GM23338 (cell line): ENCODE measurements at regions not wholly inside any gene's neighbourhood (a gene's known extent, or its start where the extent isn't known, plus 50 kb on each side); places are given as distances from the start of the nearest gene placed in this dataset.

Experiments used
- ATAC-seq: fragments of 200-7000 bp; cut with Tn5 transposase; 3 replicates; pipeline ENCODE4 v1.9.1; 2020
- DNase-seq: peaks from one replicate; pipeline ENCODE4 v3.0.0-alpha.2; 2015; ENCODE audit warnings: low spot score
- H2AFZ ChIP-seq: fragments of 200-600 bp; sonication (generic); 2 replicates; pipeline ENCODE4 v1.8.0; 2016; ENCODE audit warnings: antibody characterized with exemption, mild to moderate bottlenecking, moderate library complexity
- H3F3A ChIP-seq: fragments of 200-600 bp; sonication (generic); replicated peaks from 2 replicates; pipeline ENCODE4 v1.8.0; 2017; ENCODE audit warnings: antibody characterized with exemption, mixed run types, low read depth
- H3K27ac ChIP-seq: fragments of 200-600 bp; sonication (generic); 2 replicates; pipeline ENCODE4 v1.6.1; 2016; ENCODE audit warnings: low read depth
- H3K27me3 ChIP-seq: fragments of 200-600 bp; sonication (generic); 2 replicates; pipeline ENCODE4 v1.8.0; 2016; ENCODE audit warnings: mild to moderate bottlenecking, mixed run types, moderate library complexity; ENCODE audit not compliant: insufficient read depth
- H3K36me3 ChIP-seq: fragments of 200-600 bp; sonication (generic); 2 replicates; pipeline ENCODE4 v1.8.0; 2016; ENCODE audit warnings: mild to moderate bottlenecking; ENCODE audit not compliant: insufficient read depth
- H3K4me1 ChIP-seq: fragments of 200-600 bp; sonication (generic); 2 replicates; pipeline ENCODE4 v1.8.0; 2016; ENCODE audit warnings: mild to moderate bottlenecking, moderate library complexity; ENCODE audit not compliant: insufficient read depth
- H3K4me2 ChIP-seq: fragments of 200-600 bp; sonication (generic); 2 replicates; pipeline ENCODE4 v1.7.1; 2017; ENCODE audit warnings: mixed run types
- H3K4me3 ChIP-seq: fragments of 200-600 bp; sonication (generic); 2 replicates; pipeline ENCODE4 v1.6.1; 2016; ENCODE audit warnings: mixed run types
- H3K79me2 ChIP-seq: fragments of 200-600 bp; sonication (generic); replicated peaks from 2 replicates; pipeline ENCODE4 v1.8.0; 2017; ENCODE audit warnings: mild to moderate bottlenecking; ENCODE audit not compliant: insufficient read depth
- H3K9me2 ChIP-seq: fragments of 200-600 bp; sonication (generic); 2 replicates; pipeline ENCODE4 v1.8.0; 2017; ENCODE audit not compliant: insufficient read depth
- H4K20me1 ChIP-seq: fragments of 200-600 bp; sonication (generic); replicated peaks from 2 replicates; pipeline ENCODE4 v1.8.0; 2017; ENCODE audit warnings: mild to moderate bottlenecking; ENCODE audit not compliant: insufficient read depth
- H3K27ac Mint-ChIP-seq: 2 replicates; pipeline ENCODE4 v1.8.0; 2020; ENCODE audit warnings: inconsistent platforms, mild to moderate bottlenecking, moderate library complexity, mixed read lengths
- H3K27me3 Mint-ChIP-seq: 3 replicates; pipeline ENCODE4 v1.8.0; 2022; ENCODE audit warnings: low read depth, mild to moderate bottlenecking, moderate library complexity, mixed read lengths, inconsistent platforms; ENCODE audit not compliant: insufficient read depth, poor library complexity
- H3K36me3 Mint-ChIP-seq: 3 replicates; pipeline ENCODE4 v1.8.0; 2021; ENCODE audit warnings: low read depth, mild to moderate bottlenecking, inconsistent platforms, moderate library complexity, mixed read lengths
- H3K4me1 Mint-ChIP-seq: 3 replicates; pipeline ENCODE4 v1.8.0; 2020; ENCODE audit warnings: mild to moderate bottlenecking, inconsistent platforms, mixed read lengths
- H3K4me3 Mint-ChIP-seq: 3 replicates; pipeline ENCODE4 v1.8.0; 2021; ENCODE audit warnings: moderate library complexity, mild to moderate bottlenecking, inconsistent platforms, mixed read lengths
- H3K9me3 Mint-ChIP-seq: 3 replicates; pipeline ENCODE4 v1.8.0; 2020; ENCODE audit warnings: moderate library complexity, mild to moderate bottlenecking, inconsistent platforms, mixed read lengths
- TF ChIP-seq, protein P1 (sequence below), 2 experiments: fragments of 200-600 bp in 1 of 2; sonication (generic) in 1 of 2; conservative IDR thresholded peaks; 2 replicates each; pipeline versions ENCODE4 v1.5.1 to v1.6.1; 2016 to 2017; ENCODE audit warnings: antibody characterized with exemption in 2 of 2, low read depth in 2 of 2, mild to moderate bottlenecking in 2 of 2, moderate library complexity in 1 of 2
- TF ChIP-seq, protein P2 (sequence below): fragments of 250-450 bp; sonication (Bioruptor Pico); IDR thresholded peaks from 2 replicates; pipeline ENCODE4 v1.5.0; 2020; ENCODE audit warnings: mild to moderate bottlenecking, moderate library complexity

DNA sequence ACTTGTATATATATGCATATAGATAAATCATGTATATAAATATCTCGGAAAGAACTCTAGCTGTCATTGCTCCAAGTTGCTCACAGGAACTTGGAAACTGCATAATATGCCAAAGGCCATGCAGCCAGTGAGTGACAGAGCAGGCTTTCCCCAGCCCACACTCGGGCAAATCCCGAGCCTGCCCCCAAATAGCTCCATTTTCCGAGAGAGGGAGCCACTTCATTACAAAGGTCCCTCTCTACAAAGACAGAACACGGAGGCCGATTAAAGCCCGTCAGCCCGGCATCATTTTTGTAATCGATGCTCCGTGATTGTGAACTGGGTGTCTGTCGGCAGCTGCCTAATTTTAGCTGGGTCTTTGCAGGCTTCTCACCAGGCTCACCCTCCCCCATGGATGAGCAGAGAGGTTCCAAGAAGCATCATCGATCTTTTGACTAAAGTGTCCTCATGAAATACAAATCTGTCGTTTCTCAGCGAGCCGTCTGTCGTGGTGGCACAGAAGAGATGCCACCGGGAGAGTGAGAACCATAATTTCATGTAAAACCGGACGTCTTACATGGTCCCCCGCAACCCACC is 663.9 kb downstream of the PTPRU start:
- peaks cover 16% of the 10 kb centered on the region for H3K27me3 Mint-ChIP-seq
- Histone ChIP-seq H4K20me1 (no peaks in the 10 kb centered on the region), H3K4me3 (no peak overlapping the region), H2AFZ (peak overlapping the region; percentile 32; the same call in 1 of the 2 replicates), H3K27ac (no peak overlapping the region), H3K27me3 (no peaks in the 10 kb centered on the region), H3K9me2 (no peaks in the 10 kb centered on the region), H3K79me2 (no peaks in the 10 kb centered on the region), H3F3A (no peaks in the 10 kb centered on the region), H3K36me3 (no peaks in the 10 kb centered on the region), H3K4me1 (peaks cover 15% of the 10 kb centered on the region), H3K4me2 (no peak overlapping the region)
- no peak overlapping the region for H3K27ac Mint-ChIP-seq
- H3K4me1 Mint-ChIP-seq: peaks cover 40% of the 10 kb centered on the region
- DNase-seq: no peak
- ATAC-seq: peak; percentile 38
- no peaks in the 10 kb centered on the region for H3K9me3 Mint-ChIP-seq
- TF ChIP-seq, protein P1, sequence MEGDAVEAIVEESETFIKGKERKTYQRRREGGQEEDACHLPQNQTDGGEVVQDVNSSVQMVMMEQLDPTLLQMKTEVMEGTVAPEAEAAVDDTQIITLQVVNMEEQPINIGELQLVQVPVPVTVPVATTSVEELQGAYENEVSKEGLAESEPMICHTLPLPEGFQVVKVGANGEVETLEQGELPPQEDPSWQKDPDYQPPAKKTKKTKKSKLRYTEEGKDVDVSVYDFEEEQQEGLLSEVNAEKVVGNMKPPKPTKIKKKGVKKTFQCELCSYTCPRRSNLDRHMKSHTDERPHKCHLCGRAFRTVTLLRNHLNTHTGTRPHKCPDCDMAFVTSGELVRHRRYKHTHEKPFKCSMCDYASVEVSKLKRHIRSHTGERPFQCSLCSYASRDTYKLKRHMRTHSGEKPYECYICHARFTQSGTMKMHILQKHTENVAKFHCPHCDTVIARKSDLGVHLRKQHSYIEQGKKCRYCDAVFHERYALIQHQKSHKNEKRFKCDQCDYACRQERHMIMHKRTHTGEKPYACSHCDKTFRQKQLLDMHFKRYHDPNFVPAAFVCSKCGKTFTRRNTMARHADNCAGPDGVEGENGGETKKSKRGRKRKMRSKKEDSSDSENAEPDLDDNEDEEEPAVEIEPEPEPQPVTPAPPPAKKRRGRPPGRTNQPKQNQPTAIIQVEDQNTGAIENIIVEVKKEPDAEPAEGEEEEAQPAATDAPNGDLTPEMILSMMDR (conservative IDR thresholded peaks at IDR 0.05; ENCODE audit: low read depth in 2 of 2): peak in 1 of 2 experiments; percentile 39; a peak in 2 of 4 replicates
- TF ChIP-seq, protein P2, sequence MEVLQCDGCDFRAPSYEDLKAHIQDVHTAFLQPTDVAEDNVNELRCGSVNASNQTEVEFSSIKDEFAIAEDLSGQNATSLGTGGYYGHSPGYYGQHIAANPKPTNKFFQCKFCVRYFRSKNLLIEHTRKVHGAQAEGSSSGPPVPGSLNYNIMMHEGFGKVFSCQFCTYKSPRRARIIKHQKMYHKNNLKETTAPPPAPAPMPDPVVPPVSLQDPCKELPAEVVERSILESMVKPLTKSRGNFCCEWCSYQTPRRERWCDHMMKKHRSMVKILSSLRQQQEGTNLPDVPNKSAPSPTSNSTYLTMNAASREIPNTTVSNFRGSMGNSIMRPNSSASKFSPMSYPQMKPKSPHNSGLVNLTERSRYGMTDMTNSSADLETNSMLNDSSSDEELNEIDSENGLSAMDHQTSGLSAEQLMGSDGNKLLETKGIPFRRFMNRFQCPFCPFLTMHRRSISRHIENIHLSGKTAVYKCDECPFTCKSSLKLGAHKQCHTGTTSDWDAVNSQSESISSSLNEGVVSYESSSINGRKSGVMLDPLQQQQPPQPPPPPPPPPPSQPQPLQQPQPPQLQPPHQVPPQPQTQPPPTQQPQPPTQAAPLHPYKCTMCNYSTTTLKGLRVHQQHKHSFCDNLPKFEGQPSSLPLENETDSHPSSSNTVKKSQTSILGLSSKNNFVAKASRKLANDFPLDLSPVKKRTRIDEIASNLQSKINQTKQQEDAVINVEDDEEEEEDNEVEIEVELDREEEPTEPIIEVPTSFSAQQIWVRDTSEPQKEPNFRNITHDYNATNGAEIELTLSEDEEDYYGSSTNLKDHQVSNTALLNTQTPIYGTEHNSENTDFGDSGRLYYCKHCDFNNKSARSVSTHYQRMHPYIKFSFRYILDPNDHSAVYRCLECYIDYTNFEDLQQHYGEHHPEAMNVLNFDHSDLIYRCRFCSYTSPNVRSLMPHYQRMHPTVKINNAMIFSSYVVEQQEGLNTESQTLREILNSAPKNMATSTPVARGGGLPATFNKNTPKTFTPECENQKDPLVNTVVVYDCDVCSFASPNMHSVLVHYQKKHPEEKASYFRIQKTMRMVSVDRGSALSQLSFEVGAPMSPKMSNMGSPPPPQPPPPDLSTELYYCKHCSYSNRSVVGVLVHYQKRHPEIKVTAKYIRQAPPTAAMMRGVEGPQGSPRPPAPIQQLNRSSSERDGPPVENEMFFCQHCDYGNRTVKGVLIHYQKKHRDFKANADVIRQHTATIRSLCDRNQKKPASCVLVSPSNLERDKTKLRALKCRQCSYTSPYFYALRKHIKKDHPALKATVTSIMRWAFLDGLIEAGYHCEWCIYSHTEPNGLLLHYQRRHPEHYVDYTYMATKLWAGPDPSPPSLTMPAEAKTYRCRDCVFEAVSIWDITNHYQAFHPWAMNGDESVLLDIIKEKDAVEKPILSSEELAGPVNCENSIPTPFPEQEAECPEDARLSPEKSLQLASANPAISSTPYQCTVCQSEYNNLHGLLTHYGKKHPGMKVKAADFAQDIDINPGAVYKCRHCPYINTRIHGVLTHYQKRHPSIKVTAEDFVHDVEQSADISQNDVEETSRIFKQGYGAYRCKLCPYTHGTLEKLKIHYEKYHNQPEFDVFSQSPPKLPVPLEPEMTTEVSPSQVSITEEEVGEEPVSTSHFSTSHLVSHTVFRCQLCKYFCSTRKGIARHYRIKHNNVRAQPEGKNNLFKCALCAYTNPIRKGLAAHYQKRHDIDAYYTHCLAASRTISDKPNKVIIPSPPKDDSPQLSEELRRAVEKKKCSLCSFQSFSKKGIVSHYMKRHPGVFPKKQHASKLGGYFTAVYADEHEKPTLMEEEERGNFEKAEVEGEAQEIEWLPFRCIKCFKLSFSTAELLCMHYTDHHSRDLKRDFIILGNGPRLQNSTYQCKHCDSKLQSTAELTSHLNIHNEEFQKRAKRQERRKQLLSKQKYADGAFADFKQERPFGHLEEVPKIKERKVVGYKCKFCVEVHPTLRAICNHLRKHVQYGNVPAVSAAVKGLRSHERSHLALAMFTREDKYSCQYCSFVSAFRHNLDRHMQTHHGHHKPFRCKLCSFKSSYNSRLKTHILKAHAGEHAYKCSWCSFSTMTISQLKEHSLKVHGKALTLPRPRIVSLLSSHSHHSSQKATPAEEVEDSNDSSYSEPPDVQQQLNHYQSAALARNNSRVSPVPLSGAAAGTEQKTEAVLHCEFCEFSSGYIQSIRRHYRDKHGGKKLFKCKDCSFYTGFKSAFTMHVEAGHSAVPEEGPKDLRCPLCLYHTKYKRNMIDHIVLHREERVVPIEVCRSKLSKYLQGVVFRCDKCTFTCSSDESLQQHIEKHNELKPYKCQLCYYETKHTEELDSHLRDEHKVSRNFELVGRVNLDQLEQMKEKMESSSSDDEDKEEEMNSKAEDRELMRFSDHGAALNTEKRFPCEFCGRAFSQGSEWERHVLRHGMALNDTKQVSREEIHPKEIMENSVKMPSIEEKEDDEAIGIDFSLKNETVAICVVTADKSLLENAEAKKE (CRISPR knock-in tag): no peak
- no peak overlapping the region for H3K4me3 Mint-ChIP-seq
- no peaks in the 10 kb centered on the region for H3K36me3 Mint-ChIP-seq
